K562 (cell line): ENCODE measurements at regions not wholly inside any gene's neighbourhood (a gene's known extent, or its start where the extent isn't known, plus 50 kb on each side); places are given as distances from the start of the nearest gene placed in this dataset.

Experiments used
- AFF1 ChIP-seq, 2 experiments: fragments of 450-650 bp; IDR thresholded peaks; 2 replicates each; pipeline ENCODE4 v1.6.1; 2018; ENCODE audit warnings: mild to moderate bottlenecking in 2 of 2, low read depth in 1 of 2; ENCODE audit not compliant: partially characterized antibody in 2 of 2
- ATF7 ChIP-seq: fragments of 450-650 bp; IDR thresholded peaks from 2 replicates; pipeline ENCODE4 v1.7.1; 2014; ENCODE audit warnings: mild to moderate bottlenecking, moderate library complexity
- BACH1 ChIP-seq: fragments of 200-800 bp; sonication (Bioruptor generic); IDR thresholded peaks from 2 replicates; pipeline ENCODE4 v1.6.1; 2016; ENCODE audit warnings: missing genetic modification characterization, missing compliant biosample characterization
- CTCF ChIP-seq, 3 experiments: IDR thresholded peaks in 2 of 3; conservative IDR thresholded peaks in 1 of 3; 2 replicates each; pipeline ENCODE4 v1.5.1; 2011 to 2012; ENCODE audit warnings: low read length in 3 of 3, mild to moderate bottlenecking in 3 of 3, control low read depth in 2 of 3, improper control_type of control experiment in 1 of 3, inconsistent platforms in 1 of 3, low read depth in 1 of 3, mixed read lengths in 1 of 3, moderate library complexity in 1 of 3; ENCODE audit not compliant: insufficient read depth in 2 of 3
- EZH2 ChIP-seq: IDR thresholded peaks from 2 replicates; pipeline ENCODE4 v1.6.1; 2012; ENCODE audit warnings: low read depth, mild to moderate bottlenecking, inconsistent platforms, low read length, borderline replicate concordance
- FOXJ3 ChIP-seq: sonication (generic); formaldehyde crosslinking; IDR thresholded peaks from 2 replicates; pipeline ENCODE4 v1.4.0; 2020; ENCODE audit warnings: mild to moderate bottlenecking, missing genetic modification reagents
- HDAC6 ChIP-seq: IDR thresholded peaks from 2 replicates; pipeline ENCODE4 v1.6.1; 2012; ENCODE audit warnings: low read depth, mild to moderate bottlenecking, control low read depth, inconsistent platforms, low read length, moderate library complexity
- HIVEP1 ChIP-seq: fragments of 250-450 bp; sonication (Bioruptor Pico); IDR thresholded peaks from 2 replicates; pipeline ENCODE4 v1.4.0; 2020; ENCODE audit warnings: mild to moderate bottlenecking
- NR2F6 ChIP-seq: fragments of 450-650 bp; formaldehyde crosslinking; IDR thresholded peaks from 2 replicates; pipeline ENCODE4 v1.4.0; 2020; ENCODE audit warnings: mild to moderate bottlenecking
- RAD21 ChIP-seq, 2 experiments: fragments of 250-450 bp in 1 of 2; fragments of 450-650 bp in 1 of 2; sonication (Bioruptor Pico) in 1 of 2; formaldehyde crosslinking in 1 of 2; IDR thresholded peaks in 1 of 2; conservative IDR thresholded peaks in 1 of 2; 2 replicates each; pipeline versions ENCODE4 v1.4.0 to v1.8.0; 2020 to 2022; ENCODE audit warnings: mild to moderate bottlenecking in 2 of 2, moderate library complexity in 1 of 2
- YY1 ChIP-seq, 3 experiments: IDR thresholded peaks; 2 replicates each; pipeline ENCODE4 v1.6.1; 2011; ENCODE audit warnings: low read length in 2 of 3, mild to moderate bottlenecking in 2 of 3, moderate library complexity in 2 of 3, borderline replicate concordance in 1 of 3, control low read depth in 1 of 3, low read depth in 1 of 3; ENCODE audit not compliant: insufficient read depth in 3 of 3, insufficient replicate concordance in 2 of 3, control insufficient read depth in 1 of 3, insufficient read length in 1 of 3; ENCODE audit errors: extremely low read depth in 1 of 3
- TF ChIP-seq, protein P1 (sequence below): fragments of 450-650 bp; conservative IDR thresholded peaks from 2 replicates; pipeline ENCODE4 v1.6.1; 2016; ENCODE audit warnings: missing genetic modification characterization, low read depth, mild to moderate bottlenecking, control low read depth, missing compliant biosample characterization

DNA sequence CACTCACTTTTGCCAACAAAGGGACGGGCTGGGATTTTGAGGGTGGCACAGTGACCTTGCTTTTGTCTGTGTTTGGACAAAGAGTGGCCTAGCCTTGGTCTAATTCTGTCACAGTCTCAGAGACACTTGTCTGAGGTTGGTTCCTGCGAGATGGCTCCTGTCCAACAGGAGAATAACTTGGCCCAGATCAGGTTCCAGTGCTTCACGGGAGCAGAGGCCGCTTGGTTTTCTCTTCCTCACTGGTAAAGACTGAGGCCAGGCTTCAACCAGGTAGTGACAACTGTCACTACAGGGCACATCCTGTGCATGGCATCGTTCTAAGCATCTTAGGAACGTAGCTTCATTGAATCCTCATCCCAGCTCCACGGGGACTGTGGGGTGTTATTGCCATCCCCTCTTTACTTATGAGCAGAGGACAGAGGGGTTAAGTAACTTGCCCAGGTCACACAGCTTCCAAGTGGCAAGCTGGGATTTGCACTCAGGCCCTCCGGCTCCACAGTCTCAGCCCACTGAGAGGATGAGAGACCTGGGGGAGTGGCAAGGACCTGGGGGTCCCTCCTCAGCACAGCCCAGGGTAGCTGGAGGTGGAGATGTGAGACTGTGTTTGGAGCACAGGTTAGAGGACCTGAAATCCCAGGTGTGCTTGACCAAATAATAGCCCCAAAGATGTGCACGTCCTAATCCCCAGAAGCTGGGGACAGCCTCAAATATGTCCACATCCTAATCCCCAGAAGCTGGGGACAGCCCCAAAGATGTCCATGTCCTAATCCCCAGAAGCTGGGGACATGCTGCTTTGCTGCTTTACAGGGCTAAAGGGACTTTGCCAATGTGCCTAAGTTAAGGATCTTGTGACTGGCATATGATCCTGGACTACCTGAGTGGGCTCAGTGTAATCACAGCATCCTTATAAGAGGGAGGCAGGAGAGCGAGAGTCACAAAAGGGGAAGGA lies 179.2 kb upstream of the RTL1 start:
- no peak for TF ChIP-seq YY1 (IDR thresholded peaks at IDR 0.05; ENCODE audit: borderline replicate concordance in 1 of 3, control insufficient read depth in 1 of 3, extremely low read depth in 1 of 3, insufficient read depth in 3 of 3, insufficient read length in 1 of 3, insufficient replicate concordance in 2 of 3, low read depth in 1 of 3, low read length in 2 of 3)
- TF ChIP-seq HIVEP1 (CRISPR knock-in tag): no peak
- TF ChIP-seq RAD21 (CRISPR knock-in tag; conservative IDR thresholded peaks at IDR 0.05 in 1 of 2, IDR thresholded peaks at IDR 0.05 in 1 of 2): no peak
- TF ChIP-seq EZH2: no peak
- TF ChIP-seq AFF1 (IDR thresholded peaks at IDR 0.05; ENCODE audit: low read depth in 1 of 2, partially characterized antibody in 2 of 2): no peak
- no peak for TF ChIP-seq BACH1 (tag)
- TF ChIP-seq FOXJ3 (CRISPR knock-in tag): no peak
- no peak for TF ChIP-seq CTCF (IDR thresholded peaks at IDR 0.05 in 2 of 3, conservative IDR thresholded peaks at IDR 0.05 in 1 of 3; ENCODE audit: insufficient read depth in 2 of 3, low read depth in 1 of 3, low read length in 3 of 3)
- no peak for TF ChIP-seq HDAC6
- TF ChIP-seq, protein P1, sequence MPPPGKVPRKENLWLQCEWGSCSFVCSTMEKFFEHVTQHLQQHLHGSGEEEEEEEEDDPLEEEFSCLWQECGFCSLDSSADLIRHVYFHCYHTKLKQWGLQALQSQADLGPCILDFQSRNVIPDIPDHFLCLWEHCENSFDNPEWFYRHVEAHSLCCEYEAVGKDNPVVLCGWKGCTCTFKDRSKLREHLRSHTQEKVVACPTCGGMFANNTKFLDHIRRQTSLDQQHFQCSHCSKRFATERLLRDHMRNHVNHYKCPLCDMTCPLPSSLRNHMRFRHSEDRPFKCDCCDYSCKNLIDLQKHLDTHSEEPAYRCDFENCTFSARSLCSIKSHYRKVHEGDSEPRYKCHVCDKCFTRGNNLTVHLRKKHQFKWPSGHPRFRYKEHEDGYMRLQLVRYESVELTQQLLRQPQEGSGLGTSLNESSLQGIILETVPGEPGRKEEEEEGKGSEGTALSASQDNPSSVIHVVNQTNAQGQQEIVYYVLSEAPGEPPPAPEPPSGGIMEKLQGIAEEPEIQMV (tag): no peak
- no peak for TF ChIP-seq ATF7
- no peak for TF ChIP-seq NR2F6
